ENCODE measurements at regions not wholly inside any gene's neighbourhood (a gene's known extent, or its start where the extent isn't known, plus 50 kb on each side); places are given as distances from the start of the nearest gene placed in this dataset.

- no peak overlapping the region for H3K27ac ChIP-seq
- no peaks in the 10 kb centered on the region for H3K9me3 ChIP-seq (replicated peaks in 1 of 3)
- WGBS, 4 donors = 76 to 80% (median 79%) methylated on average over 3 of the region's 3 CpGs
- intact Hi-C loops (cut with DNase I) = no loop called here
- no peak overlapping the region for H3K4me3 ChIP-seq
- TF ChIP-seq POLR2A (IDR thresholded peaks at IDR 0.05) (no peak), CTCF (IDR thresholded peaks at IDR 0.05) (no peak)
- no peaks in the 10 kb centered on the region for H3K27me3 ChIP-seq
- H3K36me3 ChIP-seq (replicated peaks in 1 of 2) = peaks cover 0 to 3% of the 10 kb centered on the region in 2 donors
- no peaks in the 10 kb centered on the region for H3K4me1 ChIP-seq (replicated peaks in 1 of 2)
- DNase-seq = no peak
Measured at GRCh38 chr16:80121522-80121909, 419.3 kb upstream of the DYNLRB2 start.

- Histone ChIP-seq H3K4me3 (no peak overlapping the region), H3K36me3 (replicated peaks in 1 of 2) (peaks cover 0 to 4% of the 10 kb centered on the region in 2 donors), H3K4me1 (replicated peaks in 1 of 2) (no peaks in the 10 kb centered on the region), H3K27me3 (no peaks in the 10 kb centered on the region), H3K9me3 (replicated peaks in 1 of 3) (no peaks in the 10 kb centered on the region), H3K27ac (no peak overlapping the region)
- no peak for TF ChIP-seq CTCF (IDR thresholded peaks at IDR 0.05)
- peak in 1 of 7 donors; percentile 52 for DNase-seq
- intact Hi-C loops (cut with DNase I) = no loop called here
- WGBS, 4 donors = 78 to 88% (median 85%) methylated on average over 2 to 3 of the region's 3 CpGs
Measured at GRCh38 chr16:80120899-80121521, 419.8 kb upstream of the DYNLRB2 start.

- 81 to 88% (median 84%) methylated on average over 4 of the region's 4 CpGs for WGBS, 4 donors
- DNase-seq = no peak
- H3K4me1 ChIP-seq (replicated peaks in 1 of 2) = peaks cover 0 to 4% of the 10 kb centered on the region in 2 donors
- no peak overlapping the region for H3K27ac ChIP-seq
- H3K4me3 ChIP-seq = no peak overlapping the region
- H3K9me3 ChIP-seq (replicated peaks in 1 of 3) = no peaks in the 10 kb centered on the region
- H3K36me3 ChIP-seq (replicated peaks in 1 of 2) = peaks cover 0 to 4% of the 10 kb centered on the region in 2 donors
- H3K27me3 ChIP-seq = no peaks in the 10 kb centered on the region
- intact Hi-C loops (cut with DNase I) = no loop called here
- TF ChIP-seq POLR2A (IDR thresholded peaks at IDR 0.05) (no peak), CTCF (IDR thresholded peaks at IDR 0.05) (no peak)
Measured at GRCh38 chr16:80117556-80118130, 423.1 kb upstream of the DYNLRB2 start.

GRCh38 chr16:80116711-80117110 lies 424.1 kb upstream of the DYNLRB2 start:
- no peaks in the 10 kb centered on the region for H3K9me3 ChIP-seq (replicated peaks in 1 of 3)
- H3K4me3 ChIP-seq = no peak overlapping the region
- no peak for DNase-seq
- peaks cover 0 to 4% of the 10 kb centered on the region in 2 donors for H3K36me3 ChIP-seq (replicated peaks in 1 of 2)
- H3K4me1 ChIP-seq (replicated peaks in 1 of 2) = peaks cover 0 to 4% of the 10 kb centered on the region in 2 donors
- no peaks in the 10 kb centered on the region for H3K27me3 ChIP-seq
- no peak overlapping the region for H3K27ac ChIP-seq
- no peak for TF ChIP-seq POLR2A (IDR thresholded peaks at IDR 0.05)
- TF ChIP-seq CTCF (IDR thresholded peaks at IDR 0.05) = no peak
- intact Hi-C loops (cut with DNase I) = no loop called here
